Common myeloid progenitor, CD34-positive (primary cell): ENCODE measurements at regions not wholly inside any gene's neighbourhood (a gene's known extent, or its start where the extent isn't known, plus 50 kb on each side); places are given as distances from the start of the nearest gene placed in this dataset.

Source experiments
- CTCF ChIA-PET: fragments of 350-600 bp; sonication (Branson Sonifier 250); formaldehyde crosslinking; loops from one replicate; lab custom pipeline; 2021; ENCODE audit warnings: antibody characterized with exemption; lab: Charles Lee
- POLR2A ChIA-PET: fragments of 350-600 bp; sonication (Branson Sonifier 250); formaldehyde crosslinking; loops from one replicate; lab custom pipeline; 2021; ENCODE audit warnings: antibody characterized with exemption; lab: Charles Lee
- DNase-seq, 3 donors: peaks; one replicate each; pipeline versions ENCODE4 v3.0.0 to v3.0.0-alpha.2; 2013
- H3K27ac ChIP-seq, 2 experiments: 1 replicate in 1 of 2; 2 replicates in 1 of 2; pipeline ENCODE4 v1.7.0; 2013; ENCODE audit warnings: inconsistent platforms in 2 of 2, low read length in 2 of 2, mild to moderate bottlenecking in 2 of 2, low read depth in 1 of 2, moderate library complexity in 1 of 2; ENCODE audit not compliant: severe bottlenecking in 2 of 2, insufficient read depth in 1 of 2, poor library complexity in 1 of 2
- H3K27me3 ChIP-seq, 5 experiments: replicated peaks in 2 of 5; 1 replicate in 3 of 5; 2 replicates in 2 of 5; pipeline versions ENCODE4 v1.6.1 to v1.7.0; 2013; ENCODE audit warnings: low read length in 4 of 5, mild to moderate bottlenecking in 2 of 5, moderate library complexity in 2 of 5, inconsistent platforms in 1 of 5; ENCODE audit not compliant: insufficient read depth in 5 of 5, control insufficient read depth in 4 of 5
- H3K36me3 ChIP-seq, 4 experiments: 1 replicate in 2 of 4; 2 replicates in 2 of 4; pipeline versions ENCODE4 v1.6.1 to v1.7.0; 2013; ENCODE audit warnings: low read length in 3 of 4, control low read depth in 1 of 4, mild to moderate bottlenecking in 1 of 4; ENCODE audit not compliant: control insufficient read depth in 4 of 4, insufficient read depth in 4 of 4
- H3K4me1 ChIP-seq, 4 experiments: 1 replicate in 3 of 4; 2 replicates in 1 of 4; pipeline versions ENCODE4 v1.6.1 to v1.7.1; 2013; ENCODE audit warnings: low read length in 3 of 4, mild to moderate bottlenecking in 3 of 4, control low read depth in 1 of 4, inconsistent platforms in 1 of 4, moderate library complexity in 1 of 4; ENCODE audit not compliant: control insufficient read depth in 4 of 4, insufficient read depth in 4 of 4; ENCODE audit errors: control extremely low read depth in 1 of 4
- H3K4me3 ChIP-seq, 7 experiments: 1 replicate in 4 of 7; 2 replicates in 3 of 7; pipeline versions ENCODE4 v1.5.1 to v1.7.0; 2013; ENCODE audit warnings: mild to moderate bottlenecking in 7 of 7, low read length in 6 of 7, moderate library complexity in 6 of 7, inconsistent platforms in 2 of 7, low read depth in 2 of 7, control low read depth in 1 of 7; ENCODE audit not compliant: insufficient read depth in 4 of 7, control insufficient read depth in 1 of 7; ENCODE audit errors: extremely low read depth in 1 of 7
- H3K9me3 ChIP-seq, 5 experiments: 1 replicate in 4 of 5; 2 replicates in 1 of 5; pipeline versions ENCODE4 v1.6.1 to v1.7.1; 2013; ENCODE audit warnings: low read length in 4 of 5, mild to moderate bottlenecking in 2 of 5, inconsistent platforms in 1 of 5, low read depth in 1 of 5, moderate library complexity in 1 of 5; ENCODE audit not compliant: control insufficient read depth in 4 of 5, insufficient read depth in 2 of 5; ENCODE audit errors: control extremely low read depth in 1 of 5
- WGBS: methylation state at CpG from one replicate; pipeline ENCODE4 v1.1.5; 2013; ENCODE audit not compliant: insufficient coverage; 5-methylcytosine and 5-hydroxymethylcytosine counted together

DNA sequence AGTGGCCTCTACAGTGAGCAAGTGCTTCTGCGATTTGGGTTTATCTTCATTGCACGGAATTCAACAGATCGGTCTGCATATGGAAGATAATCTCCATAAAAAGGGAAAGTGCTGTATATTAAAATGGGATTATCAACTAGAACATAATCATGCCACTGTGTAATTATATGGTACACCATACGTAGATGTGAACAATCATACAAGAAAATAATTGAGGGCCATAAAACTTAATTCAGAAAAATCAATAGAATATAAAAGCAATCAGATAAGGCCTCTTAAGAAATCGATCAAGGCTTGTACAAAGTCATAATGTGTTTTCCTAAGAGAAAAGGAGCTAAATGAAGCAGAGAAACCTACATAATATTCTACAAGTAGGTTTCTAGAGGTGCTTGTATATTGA lies 157.5 kb upstream of the MGMT start:
- POLR2A ChIA-PET = no interaction called here
- CTCF ChIA-PET = no interaction called here
- 100% methylated on average over 1 of the region's 5 CpGs for WGBS
- H3K27me3 ChIP-seq = no peaks in the 10 kb centered on the region
- no peak overlapping the region for H3K4me3 ChIP-seq
- no peaks in the 10 kb centered on the region for H3K36me3 ChIP-seq
- DNase-seq = no peak
- no peak overlapping the region for H3K27ac ChIP-seq
- H3K4me1 ChIP-seq = no peaks in the 10 kb centered on the region
- H3K9me3 ChIP-seq = peaks cover 0 to 4% (median 0%) of the 10 kb centered on the region in 5 experiments

GRCh38 chr10:129310881-129311280 lies 156.2 kb upstream of the MGMT start:
- Histone ChIP-seq H3K27me3 (no peaks in the 10 kb centered on the region), H3K4me1 (no peaks in the 10 kb centered on the region), H3K9me3 (peaks cover 0 to 6% (median 3%) of the 10 kb centered on the region in 5 experiments), H3K4me3 (no peak overlapping the region), H3K36me3 (no peaks in the 10 kb centered on the region), H3K27ac (no peak overlapping the region)
- DNase-seq = no peak
- WGBS = no CpG with 5 or more reads among the region's 4 CpGs
- POLR2A ChIA-PET = interaction anchor here (0.6 kb wide), 1 partner anchor 580 kb away, joined by 4 read pairs; no protein-coding TSS in a partner anchor
- CTCF ChIA-PET = no interaction called here

DNA sequence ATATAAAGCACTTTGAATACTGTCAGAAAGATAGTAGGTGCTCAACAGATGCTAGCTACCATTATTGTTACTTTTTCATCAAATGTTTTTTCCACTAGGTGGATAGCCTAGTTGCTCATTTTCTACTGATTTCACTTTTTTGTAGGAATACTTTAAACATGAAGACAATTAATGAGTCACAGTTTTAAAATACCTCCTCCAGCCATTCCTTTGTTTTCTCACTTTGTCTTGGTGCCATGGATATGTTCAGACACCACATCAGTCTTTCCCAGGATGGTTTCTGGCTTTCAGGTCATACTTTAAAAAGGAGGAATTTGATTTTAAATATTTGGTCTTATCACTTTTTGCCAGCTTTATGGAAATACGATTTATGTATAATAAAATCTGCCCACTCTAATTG lies 147.1 kb upstream of the MGMT start:
- H3K36me3 ChIP-seq = no peaks in the 10 kb centered on the region
- no peak overlapping the region for H3K4me3 ChIP-seq
- CTCF ChIA-PET = interaction anchor here (1.7 kb wide), 1 partner anchor 12 kb away, joined by 3 read pairs; no protein-coding TSS in a partner anchor
- peaks cover 2 to 18% (median 6%) of the 10 kb centered on the region in 5 experiments for H3K9me3 ChIP-seq
- POLR2A ChIA-PET = no interaction called here
- no CpG with 5 or more reads among the region's 1 CpG for WGBS
- no peak for DNase-seq
- no peaks in the 10 kb centered on the region for H3K4me1 ChIP-seq
- no peaks in the 10 kb centered on the region for H3K27me3 ChIP-seq
- no peak overlapping the region for H3K27ac ChIP-seq

- DNase-seq = no peak
- ChIA-PET CTCF (interaction anchor here (1.7 kb wide), 1 partner anchor 12 kb away, joined by 3 read pairs; no protein-coding TSS in a partner anchor), POLR2A (no interaction called here)
- Histone ChIP-seq H3K36me3 (no peaks in the 10 kb centered on the region), H3K27ac (no peak overlapping the region), H3K9me3 (peaks cover 2 to 18% (median 6%) of the 10 kb centered on the region in 5 experiments), H3K27me3 (no peaks in the 10 kb centered on the region), H3K4me1 (no peaks in the 10 kb centered on the region), H3K4me3 (no peak overlapping the region)
- 89% methylated on average over 1 of the region's 1 CpG for WGBS
These were observed 146.7 kb upstream of the MGMT start for GRCh38 chr10:129320340-129320739.

DNA sequence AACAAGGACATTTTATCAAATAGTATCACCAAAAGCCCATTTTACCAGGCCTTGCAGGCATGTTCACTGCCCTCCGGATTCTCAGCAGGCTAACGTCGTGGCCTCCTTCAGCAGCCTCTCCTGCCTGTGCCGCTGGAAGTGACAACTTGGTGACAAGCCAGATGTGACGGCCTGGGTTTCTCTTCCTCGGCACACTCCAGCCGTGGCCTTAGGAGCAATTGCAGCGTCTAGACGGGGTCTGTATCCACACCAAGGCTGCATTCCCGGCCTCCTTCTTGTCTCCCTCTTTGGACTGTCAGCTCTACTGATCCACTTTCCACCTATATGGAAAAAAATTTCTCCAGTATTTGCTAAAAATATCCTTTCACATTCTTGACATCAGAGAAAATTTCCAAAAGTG lies 145.3 kb upstream of the MGMT start:
- Histone ChIP-seq H3K4me3 (no peak overlapping the region), H3K36me3 (no peaks in the 10 kb centered on the region), H3K9me3 (peaks cover 0 to 11% (median 3%) of the 10 kb centered on the region in 5 experiments), H3K27me3 (no peaks in the 10 kb centered on the region), H3K4me1 (peaks cover 0 to 2% (median 0%) of the 10 kb centered on the region in 4 experiments), H3K27ac (no peak overlapping the region)
- 95% methylated on average over 10 of the region's 10 CpGs for WGBS
- ChIA-PET POLR2A (no interaction called here), CTCF (no interaction called here)
- DNase-seq = no peak

- DNase-seq = no peak
- POLR2A ChIA-PET = no interaction called here
- Histone ChIP-seq H3K9me3 (peaks cover 0 to 8% (median 3%) of the 10 kb centered on the region in 5 experiments), H3K4me1 (peaks cover 0 to 11% (median 0%) of the 10 kb centered on the region in 4 experiments), H3K4me3 (no peak overlapping the region), H3K27ac (no peak overlapping the region), H3K36me3 (no peaks in the 10 kb centered on the region), H3K27me3 (no peaks in the 10 kb centered on the region)
- WGBS = 94% methylated on average over 9 of the region's 13 CpGs
- CTCF ChIA-PET = interaction anchor here (0.6 to 1.0 kb wide), 2 partner anchors 9 to 13 kb away, joined by 3 read pairs; no protein-coding TSS in a partner anchor
These were observed 143.9 kb upstream of the MGMT start for GRCh38 chr10:129322933-129323820.

- ChIA-PET POLR2A (interaction anchor here (0.6 kb wide), 2 partner anchors 26 to 42 kb away, joined by 3 read pairs; no protein-coding TSS in a partner anchor), CTCF (no interaction called here)
- no peak for DNase-seq
- no peak overlapping the region for H3K4me3 ChIP-seq
- H3K9me3 ChIP-seq = peaks cover 0 to 8% (median 3%) of the 10 kb centered on the region in 5 experiments
- no peak overlapping the region for H3K27ac ChIP-seq
- peaks cover 0 to 11% (median 0%) of the 10 kb centered on the region in 4 experiments for H3K4me1 ChIP-seq
- H3K27me3 ChIP-seq = no peaks in the 10 kb centered on the region
- no CpG with 5 or more reads among the region's 4 CpGs for WGBS
- no peaks in the 10 kb centered on the region for H3K36me3 ChIP-seq
These were observed 143.2 kb upstream of the MGMT start for GRCh38 chr10:129323879-129324278.
